H9 (cell line): ENCODE measurements at regions not wholly inside any gene's neighbourhood (a gene's known extent, or its start where the extent isn't known, plus 50 kb on each side); places are given as distances from the start of the nearest gene placed in this dataset.

ENCODE experiments used
- DNase-seq: peaks from one replicate; pipeline ENCODE4 v3.0.0-alpha.2; 2017
- H2AFZ ChIP-seq: one replicate; pipeline ENCODE4 v1.6.1; 2013; ENCODE audit warnings: mild to moderate bottlenecking, low read length, control low read depth, moderate library complexity
- H2AK5ac ChIP-seq: 2 replicates; pipeline ENCODE4 v1.6.1; 2013; ENCODE audit warnings: low read length, control low read depth, mixed read lengths; ENCODE audit not compliant: insufficient read length
- H2BK120ac ChIP-seq: one replicate; pipeline ENCODE4 v1.6.1; 2013; ENCODE audit warnings: low read depth, mild to moderate bottlenecking, low read length, control low read depth, inconsistent platforms; ENCODE audit not compliant: poor library complexity, severe bottlenecking
- H2BK12ac ChIP-seq: 2 replicates; pipeline ENCODE4 v1.6.1; 2013; ENCODE audit warnings: low read length, control low read depth, mixed read lengths, low read depth; ENCODE audit not compliant: insufficient read length
- H2BK15ac ChIP-seq: 2 replicates; pipeline ENCODE4 v1.6.1; 2013; ENCODE audit warnings: low read depth, low read length, control low read depth
- H2BK20ac ChIP-seq: one replicate; pipeline ENCODE4 v1.6.1; 2013; ENCODE audit warnings: low read depth, mild to moderate bottlenecking, low read length, control low read depth, inconsistent platforms; ENCODE audit not compliant: poor library complexity, severe bottlenecking
- H2BK5ac ChIP-seq: 2 replicates; pipeline ENCODE4 v1.6.1; 2013; ENCODE audit warnings: low read length, control low read depth, mixed read lengths; ENCODE audit not compliant: insufficient read length
- H3K14ac ChIP-seq: 2 replicates; pipeline ENCODE4 v1.6.1; 2013; ENCODE audit warnings: low read length, control low read depth; ENCODE audit not compliant: insufficient read depth
- H3K18ac ChIP-seq: 2 replicates; pipeline ENCODE4 v1.6.1; 2013; ENCODE audit warnings: low read depth, mild to moderate bottlenecking, mixed read lengths, low read length, control low read depth; ENCODE audit not compliant: insufficient read length
- H3K23ac ChIP-seq: 2 replicates; pipeline ENCODE4 v1.6.1; 2013; ENCODE audit warnings: low read length, control low read depth, mixed read lengths, low read depth; ENCODE audit not compliant: insufficient read length
- H3K23me2 ChIP-seq: 2 replicates; pipeline ENCODE4 v1.6.1; 2013; ENCODE audit warnings: low read depth, mild to moderate bottlenecking, mixed read lengths, low read length, control low read depth; ENCODE audit not compliant: insufficient read length, poor library complexity, severe bottlenecking
- H3K27ac ChIP-seq: 2 replicates; pipeline ENCODE4 v1.5.1; 2013; ENCODE audit warnings: low read length, control low read depth, mixed read lengths, low read depth; ENCODE audit not compliant: insufficient read length
- H3K27me3 ChIP-seq: 2 replicates; pipeline ENCODE4 v1.6.1; 2013; ENCODE audit warnings: low read length, control low read depth, inconsistent platforms; ENCODE audit not compliant: insufficient read depth
- H3K4ac ChIP-seq: 2 replicates; pipeline ENCODE4 v1.6.1; 2013; ENCODE audit warnings: low read depth, mild to moderate bottlenecking, control low read depth, inconsistent platforms, low read length, moderate library complexity
- H3K4me1 ChIP-seq: 2 replicates; pipeline ENCODE4 v1.6.1; 2013; ENCODE audit warnings: low read length, control low read depth, inconsistent platforms; ENCODE audit not compliant: insufficient read depth
- H3K4me2 ChIP-seq: 2 replicates; pipeline ENCODE4 v1.6.1; 2013; ENCODE audit warnings: low read length, control low read depth, mixed read lengths; ENCODE audit not compliant: insufficient read length, insufficient read depth
- H3K56ac ChIP-seq: 2 replicates; pipeline ENCODE4 v1.6.1; 2013; ENCODE audit warnings: low read depth, mild to moderate bottlenecking, mixed read lengths, low read length, control low read depth; ENCODE audit not compliant: insufficient read length
- H3K79me1 ChIP-seq: 2 replicates; pipeline ENCODE4 v1.6.1; 2013; ENCODE audit warnings: low read depth, mild to moderate bottlenecking, moderate library complexity, low read length, control low read depth, inconsistent platforms; ENCODE audit not compliant: insufficient read depth, poor library complexity, severe bottlenecking
- H3K79me2 ChIP-seq: 2 replicates; pipeline ENCODE4 v1.6.1; 2013; ENCODE audit warnings: low read length, control low read depth, inconsistent platforms; ENCODE audit not compliant: insufficient read depth
- H3K9ac ChIP-seq: 2 replicates; pipeline ENCODE4 v1.6.1; 2013; ENCODE audit warnings: low read length, control low read depth, mixed read lengths; ENCODE audit not compliant: insufficient read length; ENCODE audit errors: extremely low read depth
- H3K9me3 ChIP-seq: one replicate; pipeline ENCODE4 v1.6.1; 2013; ENCODE audit warnings: low read depth, low read length, inconsistent platforms; ENCODE audit not compliant: control insufficient read depth
- H3T11ph ChIP-seq: one replicate; pipeline ENCODE4 v1.6.1; 2013; ENCODE audit warnings: mild to moderate bottlenecking, low read length, control low read depth, inconsistent platforms
- H4K20me1 ChIP-seq: one replicate; pipeline ENCODE4 v1.6.1; 2013; ENCODE audit not compliant: control insufficient read depth, insufficient read length, insufficient read depth
- H4K5ac ChIP-seq: 2 replicates; pipeline ENCODE4 v1.6.1; 2013; ENCODE audit warnings: low read depth, mild to moderate bottlenecking, mixed read lengths, low read length, control low read depth; ENCODE audit not compliant: insufficient read length
- H4K8ac ChIP-seq: replicated peaks from 2 replicates; pipeline ENCODE4 v1.6.1; 2013; ENCODE audit warnings: low read length, control low read depth, mixed read lengths, low read depth; ENCODE audit not compliant: insufficient read length
- H4K91ac ChIP-seq: 2 replicates; pipeline ENCODE4 v1.6.1; 2013; ENCODE audit warnings: low read depth, mild to moderate bottlenecking, moderate library complexity, mixed read lengths, low read length, control low read depth; ENCODE audit not compliant: insufficient read length
- H3K27ac Mint-ChIP-seq, 3 experiments: 2 replicates in 2 of 3; 3 replicates in 1 of 3; pipeline ENCODE4 v1.8.0; 2020 to 2021; ENCODE audit warnings: mixed read lengths in 3 of 3, mild to moderate bottlenecking in 1 of 3, moderate library complexity in 1 of 3
- H3K27me3 Mint-ChIP-seq: 2 replicates; pipeline ENCODE4 v1.8.0; 2021; ENCODE audit warnings: low read depth, mild to moderate bottlenecking, moderate library complexity, mixed read lengths
- H3K36me3 Mint-ChIP-seq, 3 experiments: 2 replicates in 2 of 3; 3 replicates in 1 of 3; pipeline ENCODE4 v1.8.0; 2020 to 2021; ENCODE audit warnings: low read depth in 3 of 3, mixed read lengths in 3 of 3; ENCODE audit not compliant: insufficient read depth in 1 of 3
- H3K4me1 Mint-ChIP-seq, 2 experiments: 2 replicates each; pipeline ENCODE4 v1.8.0; 2020; ENCODE audit warnings: mixed read lengths in 2 of 2
- H3K4me3 Mint-ChIP-seq, 2 experiments: 2 replicates in 1 of 2; 3 replicates in 1 of 2; pipeline ENCODE4 v1.8.0; 2020 to 2021; ENCODE audit warnings: mild to moderate bottlenecking in 2 of 2, mixed read lengths in 2 of 2, moderate library complexity in 1 of 2
- H3K9me3 Mint-ChIP-seq, 2 experiments: 2 replicates in 1 of 2; 3 replicates in 1 of 2; pipeline ENCODE4 v1.8.0; 2020; ENCODE audit warnings: mild to moderate bottlenecking in 2 of 2, mixed read lengths in 2 of 2, moderate library complexity in 1 of 2
- WGBS: extraction: QIAGEN DNeasy Blood & Tissue Kit; methylation state at CpG from one replicate; pipeline ENCODE4 v1.1.7; 2013; ENCODE audit warnings: missing lambda C conversion rate, low lambda C conversion rate, mixed read lengths; ENCODE audit not compliant: insufficient read length; ENCODE audit errors: extremely low coverage; 5-methylcytosine and 5-hydroxymethylcytosine counted together
- TF ChIP-seq, protein P1 (sequence below): fragments of 200-600 bp; sonication (generic); conservative IDR thresholded peaks from 3 replicates; pipeline ENCODE4 v1.8.0; 2021; ENCODE audit warnings: antibody characterized with exemption, mild to moderate bottlenecking

DNA sequence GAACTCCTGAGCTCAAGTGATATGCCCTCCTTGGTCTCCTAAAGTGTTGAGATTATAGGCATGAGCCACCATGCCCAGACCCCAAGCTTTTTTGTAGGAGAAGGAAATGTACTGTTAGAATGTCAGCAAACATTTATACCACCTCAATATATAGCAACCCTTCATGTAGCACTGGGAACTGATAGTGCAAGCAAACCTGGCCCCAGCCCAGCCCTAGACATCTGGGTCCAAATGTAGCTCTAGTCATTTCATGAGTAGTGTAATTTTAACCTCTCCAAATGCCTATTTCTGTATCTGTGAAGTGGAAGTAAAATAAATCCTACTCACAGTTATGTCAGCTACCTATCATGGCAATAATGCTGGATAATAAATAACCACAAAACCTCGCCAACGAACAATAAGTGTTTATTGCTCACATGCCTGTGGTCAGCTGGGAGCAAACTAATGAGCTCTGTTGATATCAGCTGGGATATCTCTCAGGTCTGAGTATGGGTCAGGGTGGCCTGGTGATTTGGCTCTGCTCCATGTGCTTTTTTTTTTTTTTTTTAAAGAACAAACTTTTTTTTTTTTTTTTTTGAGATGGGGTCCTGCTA, 180.4 kb downstream of the CD8B2 start:
- H3K4me3 Mint-ChIP-seq: no peak overlapping the region
- Histone ChIP-seq H4K20me1 (no peaks in the 10 kb centered on the region), H3K14ac (no peak overlapping the region), H3K9ac (no peak overlapping the region), H3K18ac (no peak overlapping the region), H2BK15ac (no peak overlapping the region), H2BK12ac (no peak overlapping the region), H3K9me3 (peaks cover 12% of the 10 kb centered on the region), H2AK5ac (no peak overlapping the region), H4K5ac (no peak overlapping the region), H2BK20ac (no peak overlapping the region), H3K23ac (no peak overlapping the region), H2BK120ac (no peak overlapping the region), H3K56ac (no peak overlapping the region), H2AFZ (no peak overlapping the region), H3K4me1 (no peaks in the 10 kb centered on the region), H3K4me2 (no peak overlapping the region), H3K23me2 (no peaks in the 10 kb centered on the region), H4K91ac (no peak overlapping the region), H3K4ac (no peak overlapping the region), H3K27me3 (no peaks in the 10 kb centered on the region), H3T11ph (no peak overlapping the region), H3K27ac (no peak overlapping the region), H2BK5ac (no peak overlapping the region), H3K79me2 (no peaks in the 10 kb centered on the region), H4K8ac (no peak overlapping the region), H3K79me1 (no peaks in the 10 kb centered on the region)
- H3K9me3 Mint-ChIP-seq: peaks cover 54 to 56% of the 10 kb centered on the region in 2 experiments
- no peak for DNase-seq
- no peak overlapping the region for H3K27ac Mint-ChIP-seq
- WGBS: no CpG with 5 or more reads among the region's 2 CpGs
- TF ChIP-seq, protein P1, sequence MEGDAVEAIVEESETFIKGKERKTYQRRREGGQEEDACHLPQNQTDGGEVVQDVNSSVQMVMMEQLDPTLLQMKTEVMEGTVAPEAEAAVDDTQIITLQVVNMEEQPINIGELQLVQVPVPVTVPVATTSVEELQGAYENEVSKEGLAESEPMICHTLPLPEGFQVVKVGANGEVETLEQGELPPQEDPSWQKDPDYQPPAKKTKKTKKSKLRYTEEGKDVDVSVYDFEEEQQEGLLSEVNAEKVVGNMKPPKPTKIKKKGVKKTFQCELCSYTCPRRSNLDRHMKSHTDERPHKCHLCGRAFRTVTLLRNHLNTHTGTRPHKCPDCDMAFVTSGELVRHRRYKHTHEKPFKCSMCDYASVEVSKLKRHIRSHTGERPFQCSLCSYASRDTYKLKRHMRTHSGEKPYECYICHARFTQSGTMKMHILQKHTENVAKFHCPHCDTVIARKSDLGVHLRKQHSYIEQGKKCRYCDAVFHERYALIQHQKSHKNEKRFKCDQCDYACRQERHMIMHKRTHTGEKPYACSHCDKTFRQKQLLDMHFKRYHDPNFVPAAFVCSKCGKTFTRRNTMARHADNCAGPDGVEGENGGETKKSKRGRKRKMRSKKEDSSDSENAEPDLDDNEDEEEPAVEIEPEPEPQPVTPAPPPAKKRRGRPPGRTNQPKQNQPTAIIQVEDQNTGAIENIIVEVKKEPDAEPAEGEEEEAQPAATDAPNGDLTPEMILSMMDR: no peak
- H3K36me3 Mint-ChIP-seq: peaks cover 16 to 48% (median 32%) of the 10 kb centered on the region in 3 experiments
- H3K4me1 Mint-ChIP-seq: no peaks in the 10 kb centered on the region
- H3K27me3 Mint-ChIP-seq: peaks cover 2% of the 10 kb centered on the region; the same call in 1 of the 2 replicates
